Activated naive CD8-positive, alpha-beta T cell treated with anti-CD3 and anti-CD28 coated beads, Interleukin-2, amount 50 U/mL, for 16 hours (primary cell): ENCODE measurements at regions not wholly inside any gene's neighbourhood (a gene's known extent, or its start where the extent isn't known, plus 50 kb on each side); places are given as distances from the start of the nearest gene placed in this dataset.
"Not testable (repeated sequence)": the region's sequence is repeated elsewhere in the genome, so short reads cannot be mapped to it uniquely, and the experiment has no call there.

ENCODE experiments used
- DNase-seq: peaks from one replicate; pipeline ENCODE4 v3.0.0-alpha.2; 2020; ENCODE audit warnings: low read depth, low spot score

DNA sequence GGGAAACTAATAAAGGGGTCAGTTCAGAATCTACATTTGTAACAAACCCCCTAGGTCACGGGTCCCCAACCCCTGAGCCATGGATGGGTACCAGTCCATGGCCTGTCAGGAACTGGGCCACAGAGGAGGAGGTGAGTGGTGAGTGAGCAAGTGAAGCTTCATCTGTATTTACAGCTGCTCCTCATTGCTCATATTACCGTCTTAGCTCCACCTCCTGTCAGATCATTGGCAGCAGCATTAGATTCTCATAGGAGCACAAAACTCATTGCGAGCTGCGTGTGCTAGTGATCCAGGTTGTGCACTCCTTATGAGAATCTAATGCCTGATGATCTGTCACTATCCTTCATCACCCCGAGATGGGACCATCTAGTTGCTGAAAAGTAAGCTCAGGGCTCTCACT is 88.4 kb upstream of the MPP7 start:
- no peak for DNase-seq

DNA sequence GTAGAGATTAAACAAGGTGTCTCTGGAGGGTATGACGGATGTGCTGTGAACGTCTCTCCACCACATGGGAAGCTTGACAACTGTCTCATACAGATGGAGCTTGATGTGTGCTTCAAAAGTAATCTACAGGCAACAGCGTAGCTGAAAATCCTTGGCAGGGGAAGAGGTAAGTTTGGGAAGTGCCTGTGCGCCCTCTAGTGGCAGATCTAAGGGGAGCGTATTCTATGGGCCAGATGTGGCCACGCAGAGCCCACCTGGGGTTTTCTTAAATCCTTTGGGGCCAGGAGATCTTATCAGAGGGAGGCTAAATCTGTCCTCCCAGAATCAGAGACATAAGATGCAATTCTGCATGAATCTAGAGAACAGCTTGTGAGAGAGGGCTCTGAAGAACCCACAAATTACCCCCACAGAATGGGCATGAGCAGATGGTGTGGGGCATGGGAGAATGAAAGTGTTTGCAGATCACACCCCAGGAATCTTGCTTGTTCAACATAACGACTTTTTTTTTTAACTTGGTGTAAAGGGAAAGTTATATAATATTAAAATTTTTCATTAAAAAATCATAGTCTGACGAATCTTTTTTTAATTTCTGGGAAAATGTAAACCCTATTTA is 91.2 kb upstream of the MPP7 start:
- DNase-seq = peak; percentile 24

DNA sequence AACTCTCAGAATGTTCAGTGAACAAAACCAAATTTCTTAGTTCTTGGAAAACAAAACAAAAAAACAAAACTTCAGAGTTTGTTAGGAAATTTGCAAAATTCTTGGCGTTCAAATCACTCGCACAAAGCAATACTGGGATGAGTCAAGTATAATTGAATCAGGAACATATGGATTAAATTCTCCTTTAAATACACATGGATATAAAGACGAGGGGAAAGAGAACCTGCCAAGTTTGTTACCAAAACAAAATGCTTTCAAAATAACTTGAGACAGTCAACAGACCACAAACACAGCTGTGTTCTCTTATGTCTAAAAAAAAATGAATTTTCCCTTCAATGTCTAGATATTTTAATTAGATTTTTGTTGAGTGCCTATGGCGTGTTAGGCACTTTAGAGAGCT is 93.5 kb upstream of the MPP7 start:
- DNase-seq = no peak

DNA sequence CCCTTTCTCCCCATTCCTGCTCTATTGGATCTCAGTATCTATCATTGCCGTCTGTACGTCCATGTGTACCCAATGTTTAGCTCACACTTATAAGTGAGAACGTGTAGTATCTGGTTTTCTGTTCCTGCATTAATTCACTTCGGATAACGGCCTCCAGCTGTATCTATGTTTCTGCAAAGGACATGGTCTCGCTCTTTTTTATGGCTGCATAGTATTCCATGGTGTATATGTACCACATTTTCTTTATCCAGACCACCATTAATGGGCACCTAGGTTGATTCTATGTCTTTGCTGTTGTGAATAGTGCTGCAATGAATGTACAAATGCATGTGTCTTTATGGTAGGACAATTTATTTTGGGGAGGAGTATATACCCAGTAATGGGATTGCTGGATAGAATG is 94.4 kb upstream of the MPP7 start:
- DNase-seq = no peak

DNA sequence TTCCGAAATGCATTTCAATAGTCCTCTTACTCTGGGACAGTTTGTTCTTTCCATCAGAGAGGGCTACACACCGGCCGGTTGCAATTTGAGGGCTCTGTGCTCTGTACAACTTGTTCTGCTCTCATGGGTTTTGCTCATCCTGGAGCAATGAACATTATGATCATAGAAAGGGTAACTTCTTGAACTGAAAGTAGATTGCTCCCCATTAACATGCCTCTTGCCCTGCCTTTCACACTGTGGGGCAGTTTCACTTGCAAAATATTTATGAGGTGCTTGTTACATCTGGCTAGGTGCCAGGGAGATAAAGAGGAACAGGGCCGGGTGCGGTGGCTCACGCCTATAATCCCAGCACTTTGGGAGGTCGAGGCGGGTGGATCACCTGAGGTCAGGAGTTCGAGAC is 97.3 kb upstream of the MPP7 start:
- DNase-seq = no peak

DNA sequence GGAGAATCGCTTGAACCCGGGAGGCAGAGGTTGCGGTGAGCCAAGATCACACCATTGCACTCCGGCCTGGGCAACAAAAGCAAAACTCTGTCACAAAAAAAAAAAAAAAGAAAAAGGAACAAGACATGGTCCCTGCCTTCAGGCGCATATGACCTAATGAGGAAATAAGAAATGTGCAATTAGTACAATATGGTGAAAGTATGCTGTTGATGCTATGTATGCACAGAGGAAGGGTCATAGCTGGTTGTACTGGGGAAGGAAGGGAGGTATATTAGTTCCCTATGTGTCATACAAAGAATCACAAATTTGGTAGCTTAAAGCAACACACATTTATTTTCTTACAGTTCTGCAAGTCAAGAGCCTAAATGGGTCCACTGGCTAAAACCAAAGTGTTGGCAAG is 97.8 kb upstream of the MPP7 start:
- no peak for DNase-seq

DNA sequence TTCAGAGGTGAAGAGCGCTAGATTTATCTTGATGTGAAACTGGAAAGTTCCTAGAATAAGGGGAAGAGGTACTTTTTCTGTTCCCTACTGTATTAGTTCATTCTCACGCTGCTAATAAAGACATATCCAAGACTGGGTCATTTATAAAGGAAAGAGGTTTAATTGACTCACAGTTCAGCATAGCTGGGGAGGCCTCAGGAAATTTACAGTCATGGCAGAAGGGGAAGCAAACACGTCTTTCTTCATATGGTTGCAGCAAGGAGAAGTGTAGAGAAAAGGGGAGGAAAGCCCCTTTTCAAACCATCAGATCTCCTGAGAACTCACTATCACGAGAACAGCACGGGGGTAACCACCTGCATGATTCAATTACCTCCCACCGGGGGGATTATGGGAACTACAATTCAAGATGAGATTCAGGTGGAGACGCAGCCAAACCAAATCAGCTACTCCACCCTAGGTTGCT is 99.8 kb upstream of the MPP7 start:
- not testable (repeated sequence) for DNase-seq

DNA sequence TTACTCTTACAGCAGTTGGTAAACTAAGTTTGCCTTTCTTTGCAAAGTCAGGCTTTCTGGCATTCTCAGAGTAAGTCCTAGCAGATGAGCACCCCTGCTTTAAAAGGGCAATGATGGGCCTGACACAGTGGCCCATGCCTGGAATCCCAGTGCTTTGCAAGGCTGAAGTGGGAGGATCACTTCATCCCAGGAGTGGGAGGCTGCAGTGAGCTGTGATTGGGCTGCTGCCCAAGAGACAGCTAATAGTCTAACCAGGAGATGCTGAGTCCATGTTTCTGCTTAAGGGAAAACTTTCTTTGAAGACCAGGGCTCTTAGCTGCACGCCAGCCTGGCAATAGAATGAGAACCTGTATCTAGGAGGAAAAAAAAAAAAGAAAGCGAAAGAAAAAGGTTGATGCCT is 100.2 kb upstream of the MPP7 start:
- DNase-seq = no peak

DNA sequence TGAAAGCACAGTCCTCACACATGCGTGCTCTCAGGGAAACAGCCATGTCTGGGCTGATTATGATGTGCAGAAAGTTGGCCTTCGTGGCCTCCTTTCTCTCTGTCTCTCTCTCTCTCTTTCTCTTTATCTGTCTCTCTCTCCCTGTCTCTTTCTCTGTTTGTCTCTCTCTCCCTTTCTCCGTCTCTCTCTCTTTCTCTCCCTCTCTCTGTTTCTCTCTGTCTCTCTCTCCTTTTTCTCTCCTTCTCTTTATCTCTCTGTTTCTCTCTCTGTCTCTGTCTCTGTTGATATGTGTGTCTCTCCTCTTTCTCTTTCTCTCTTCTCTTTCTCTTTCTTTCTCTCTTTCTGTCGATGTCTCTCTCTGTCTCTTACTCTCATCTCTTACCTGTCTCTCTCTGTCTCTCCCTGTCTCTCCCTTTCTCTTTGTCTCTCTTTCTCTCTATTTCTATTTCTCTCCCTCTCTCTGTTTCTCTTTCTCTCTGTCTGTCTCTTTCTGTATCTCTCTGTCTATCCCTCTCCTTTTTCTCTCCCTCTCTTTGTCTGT is 105.4 kb upstream of the MPP7 start:
- DNase-seq = no peak

DNA sequence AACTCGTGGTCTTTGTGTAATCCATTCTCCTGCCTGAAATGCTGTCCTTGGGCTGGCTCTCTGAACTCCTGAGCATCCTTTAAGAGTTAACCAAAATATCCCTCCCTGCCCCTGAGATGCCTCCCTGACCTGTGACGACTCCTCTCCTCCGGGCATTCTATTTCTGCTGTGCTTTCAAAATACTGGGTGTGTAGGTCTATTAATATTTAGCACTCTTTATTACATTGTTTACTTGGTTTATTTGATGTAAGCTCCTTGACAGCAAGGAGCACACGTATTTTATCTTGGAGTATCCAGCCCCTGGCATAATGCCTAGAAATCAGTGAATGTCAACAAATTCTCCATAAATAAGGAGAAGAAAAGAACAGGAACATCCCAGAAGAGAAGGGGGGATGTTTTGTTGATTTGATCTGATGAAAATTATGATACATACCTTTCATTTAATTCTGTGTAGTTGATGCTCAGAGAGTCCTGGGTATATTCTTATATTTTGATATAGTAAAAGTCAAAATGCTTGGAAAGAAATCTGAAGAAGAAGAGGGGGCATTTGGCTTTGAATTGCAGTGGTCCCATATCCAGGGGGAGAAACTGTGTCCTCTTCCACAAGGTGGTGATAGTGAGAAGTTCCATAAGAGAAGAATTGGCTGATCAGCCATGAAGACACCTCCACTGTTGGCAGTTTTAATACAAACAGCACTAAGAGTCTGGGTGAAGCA is 107.7 kb upstream of the MPP7 start:
- DNase-seq = no peak

DNA sequence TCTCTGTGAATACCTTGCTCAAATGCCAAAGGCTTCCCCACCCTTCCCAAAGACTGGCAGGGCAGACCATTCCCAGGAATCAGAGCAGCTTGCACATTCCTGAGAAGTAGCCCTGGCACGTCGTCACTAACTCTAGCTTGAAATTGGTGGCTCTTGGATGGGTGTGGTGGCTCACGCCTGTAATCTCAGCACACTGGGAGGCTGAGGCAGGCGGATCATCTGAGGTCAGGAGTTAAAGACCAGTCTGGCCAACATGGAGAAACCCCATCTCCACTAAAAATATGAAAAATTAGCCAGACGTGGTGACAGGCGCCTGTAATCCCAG is 108.2 kb upstream of the MPP7 start:
- no peak for DNase-seq

DNA sequence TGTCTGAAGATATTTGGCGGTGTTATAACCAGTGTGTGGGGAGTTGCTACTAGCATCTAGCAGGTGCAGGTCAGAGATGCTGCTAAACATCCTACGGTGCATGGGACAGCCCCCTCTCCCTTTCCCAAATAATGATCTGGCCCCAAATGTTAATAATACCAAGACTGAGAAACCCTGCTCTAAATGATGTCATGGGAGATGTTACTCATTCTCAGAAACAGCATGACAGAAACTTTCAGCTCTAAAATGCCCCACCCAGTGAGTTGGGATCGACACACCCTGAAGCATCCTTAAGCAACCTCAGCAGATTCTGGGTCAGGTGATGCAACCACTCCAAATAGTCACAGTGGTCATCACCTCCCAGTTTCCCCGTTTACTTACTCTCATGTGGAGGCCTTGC is 108.8 kb upstream of the MPP7 start:
- no peak for DNase-seq

DNA sequence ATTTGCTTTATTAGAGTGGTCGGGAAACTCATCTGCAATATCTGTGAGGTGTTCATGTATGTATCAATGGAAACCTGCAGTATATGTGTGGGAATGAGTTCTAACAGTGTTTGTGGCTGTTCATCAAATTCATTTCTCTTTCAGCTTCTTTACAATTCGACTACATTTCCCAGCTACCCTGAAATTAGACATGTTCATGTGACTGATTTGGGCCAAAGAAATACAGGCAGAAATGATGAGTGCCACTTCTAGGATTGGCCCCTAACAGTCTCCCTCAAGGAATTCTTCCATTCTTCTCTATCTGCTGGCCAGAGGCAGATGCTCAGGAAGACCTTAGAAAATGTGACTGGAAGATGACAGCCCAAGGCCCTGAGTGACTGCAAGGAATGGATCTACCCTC is 114.8 kb upstream of the WAC start:
- DNase-seq = no peak

DNA sequence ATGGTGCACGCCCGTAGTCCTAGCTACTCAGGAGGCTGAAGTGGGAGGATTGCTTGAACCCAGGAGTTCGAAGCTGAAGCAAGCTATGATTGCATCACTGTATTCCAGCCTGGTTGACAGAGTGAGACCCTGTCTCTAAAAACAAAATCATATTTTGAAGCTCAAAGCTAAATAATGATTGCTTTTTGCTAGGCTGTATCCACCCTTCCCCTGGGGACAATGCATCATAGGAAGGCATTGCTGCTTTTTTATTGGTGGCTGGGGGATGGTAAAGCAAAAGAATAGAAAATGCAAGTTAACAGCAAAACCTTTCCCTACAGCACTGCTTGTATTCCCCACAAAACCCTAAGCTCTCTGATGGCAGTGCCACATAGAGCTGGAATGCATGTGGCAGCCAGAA is 107.5 kb upstream of the WAC start:
- DNase-seq = no peak

DNA sequence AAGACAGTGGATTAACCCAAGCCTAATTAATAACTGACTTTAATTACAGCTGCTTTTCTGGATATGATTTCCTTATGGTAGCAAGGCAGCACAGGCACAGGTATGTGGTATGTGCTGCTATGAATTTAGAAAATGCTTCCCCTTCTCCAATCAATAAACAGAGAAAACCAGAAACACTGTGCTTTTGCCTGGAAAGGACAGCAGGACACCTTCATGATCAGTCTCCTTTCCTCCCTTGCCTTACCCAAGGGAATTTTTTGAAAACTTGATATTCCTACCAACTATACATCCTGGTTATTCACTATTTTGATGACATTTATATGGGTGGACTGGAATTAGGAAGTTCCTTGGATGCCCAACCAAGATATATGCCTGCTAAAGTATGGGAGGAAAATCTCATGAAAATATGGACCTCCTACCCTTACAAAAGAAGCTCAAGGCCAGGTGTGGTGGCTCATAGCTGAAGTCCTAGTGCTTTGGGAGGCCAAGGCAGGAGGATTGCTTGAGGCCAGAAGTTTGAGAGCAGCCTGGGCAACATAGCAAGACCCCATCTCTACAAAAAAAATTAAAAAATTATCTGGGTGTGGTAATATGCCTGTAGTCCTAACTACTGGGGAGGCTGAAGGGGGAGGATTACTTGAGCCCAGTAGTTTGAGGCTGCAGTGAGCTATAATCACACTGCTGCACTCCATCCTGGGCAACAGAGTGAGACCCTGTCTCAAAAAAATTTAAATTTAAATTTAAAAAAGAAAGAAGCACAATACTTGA is 106.3 kb upstream of the WAC start:
- DNase-seq = no peak

DNA sequence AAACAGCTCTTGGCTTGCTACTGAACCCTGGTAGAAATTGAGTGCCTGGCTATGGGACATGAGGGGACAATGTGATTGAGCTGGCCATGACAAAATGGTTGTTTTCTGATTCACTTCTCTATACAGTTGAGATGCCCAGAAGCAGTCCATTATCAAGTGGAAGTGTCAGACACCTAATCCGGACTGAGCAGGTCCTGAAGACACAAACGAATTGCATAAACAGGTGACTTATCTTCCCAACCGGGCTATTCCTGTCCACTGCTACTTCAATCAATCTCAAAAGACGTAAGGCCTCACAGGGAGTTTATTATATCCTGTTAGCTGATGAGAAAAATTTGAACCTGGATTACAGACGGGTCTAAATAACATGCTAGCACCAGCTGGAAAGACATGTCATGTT is 105.5 kb upstream of the WAC start:
- DNase-seq = no peak

DNA sequence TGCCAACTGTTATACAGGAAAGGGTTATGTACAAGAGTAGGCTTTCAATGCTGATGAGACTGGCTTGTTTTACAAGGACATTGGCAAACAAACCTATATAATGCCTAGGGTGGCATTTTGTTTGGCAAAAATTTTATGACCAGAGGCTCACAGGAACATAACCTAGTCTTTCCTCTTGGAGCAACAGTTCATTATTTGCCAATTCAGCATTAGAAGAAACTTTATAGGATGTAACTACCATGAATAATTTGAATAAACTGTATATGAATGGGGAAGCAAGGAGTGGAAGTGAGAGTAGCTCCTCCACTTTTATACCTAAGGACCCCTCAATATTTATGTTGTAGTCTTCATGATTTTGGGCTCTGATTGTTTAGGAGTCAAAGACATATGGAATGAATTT is 103.9 kb upstream of the WAC start:
- DNase-seq = no peak

DNA sequence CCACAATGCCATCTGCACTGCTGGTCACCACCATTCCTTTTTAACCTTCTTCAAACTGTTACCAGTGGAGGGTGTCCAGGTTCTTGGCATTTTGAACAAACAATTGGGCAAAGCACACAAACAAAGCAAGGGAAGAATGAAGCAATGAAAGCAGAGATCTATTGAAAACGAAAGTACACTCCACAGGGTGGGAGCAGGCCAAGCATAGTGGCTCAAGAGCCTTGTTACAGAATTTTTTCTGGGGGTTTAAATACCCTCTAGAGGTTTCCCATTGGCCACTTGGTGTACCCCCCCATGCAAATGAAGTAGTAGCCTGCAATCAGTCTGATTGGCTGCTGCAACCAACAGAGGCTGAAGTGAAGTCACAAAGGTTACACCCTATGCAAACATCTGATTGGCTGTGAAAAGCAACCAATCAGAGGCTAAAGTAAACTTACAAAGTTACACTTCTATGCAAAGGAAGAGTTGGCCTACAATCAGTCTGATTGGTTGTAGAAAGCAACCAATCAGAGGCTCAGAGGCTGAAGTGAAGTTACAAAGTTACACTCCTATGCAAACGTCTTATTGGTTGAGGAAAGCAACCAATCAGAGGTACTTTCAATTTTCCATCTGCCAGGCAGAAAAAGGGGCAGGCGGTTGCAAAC is 103.2 kb upstream of the WAC start:
- DNase-seq = no peak

DNA sequence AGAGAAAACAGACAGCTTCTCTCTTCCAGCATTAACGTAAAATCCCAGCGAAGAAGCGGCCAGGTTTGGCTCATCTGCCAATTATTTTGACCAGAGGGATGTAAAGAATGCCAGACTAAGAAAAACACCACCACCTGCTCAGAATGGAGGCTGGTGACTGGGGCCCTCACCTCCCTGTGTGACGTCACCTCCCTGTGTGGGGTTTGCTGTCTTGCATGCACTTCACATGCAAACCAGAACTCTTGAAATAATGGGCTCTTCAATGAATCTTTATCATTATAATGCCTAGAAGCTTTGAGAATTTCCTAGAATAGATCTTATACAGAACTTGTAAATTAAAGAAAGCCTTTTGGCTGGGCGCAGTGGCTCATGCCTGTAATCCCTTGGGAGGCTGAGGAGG is 101.8 kb upstream of the WAC start:
- DNase-seq = no peak

DNA sequence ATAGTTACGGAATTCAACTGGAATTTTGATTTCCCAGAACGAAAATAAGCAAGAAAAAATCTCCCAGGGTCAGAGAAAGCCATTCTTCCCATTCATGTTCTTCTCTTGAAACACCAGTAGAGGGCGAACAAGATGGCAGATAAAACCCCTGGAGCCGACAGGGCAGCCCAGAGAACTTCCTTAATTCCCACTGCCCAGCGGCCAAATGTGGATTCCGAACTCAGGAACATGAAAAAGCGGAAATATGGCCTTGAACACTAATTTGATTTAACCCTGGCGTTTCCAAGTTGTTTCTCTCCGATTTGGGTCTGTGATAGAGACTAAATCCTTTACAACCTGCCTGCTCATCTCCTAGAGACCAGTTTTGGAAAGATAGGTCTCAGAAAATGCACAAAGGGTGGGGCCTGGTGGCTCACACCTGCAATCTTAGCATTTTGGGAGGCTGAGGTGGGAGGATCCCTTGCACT is 100.7 kb upstream of the WAC start:
- DNase-seq = no peak

DNA sequence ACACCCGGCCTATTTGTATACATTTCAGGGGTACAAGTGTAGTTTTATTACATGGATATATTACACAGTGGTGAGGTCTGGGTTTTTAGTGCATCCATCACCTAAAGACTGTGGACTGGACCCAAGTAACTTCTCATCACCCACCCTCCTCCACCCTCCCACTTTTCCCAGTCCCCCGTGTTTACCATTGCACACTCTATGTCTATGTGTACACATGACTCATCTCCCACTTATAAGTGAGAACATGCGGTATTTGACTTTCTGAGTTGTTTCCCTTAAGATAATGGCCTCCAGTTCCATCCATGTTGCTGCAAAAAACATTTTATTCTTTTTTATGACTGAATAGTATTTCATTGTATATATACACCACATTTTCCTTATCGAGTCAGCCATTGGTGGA is 98.9 kb upstream of the WAC start:
- DNase-seq = no peak

DNA sequence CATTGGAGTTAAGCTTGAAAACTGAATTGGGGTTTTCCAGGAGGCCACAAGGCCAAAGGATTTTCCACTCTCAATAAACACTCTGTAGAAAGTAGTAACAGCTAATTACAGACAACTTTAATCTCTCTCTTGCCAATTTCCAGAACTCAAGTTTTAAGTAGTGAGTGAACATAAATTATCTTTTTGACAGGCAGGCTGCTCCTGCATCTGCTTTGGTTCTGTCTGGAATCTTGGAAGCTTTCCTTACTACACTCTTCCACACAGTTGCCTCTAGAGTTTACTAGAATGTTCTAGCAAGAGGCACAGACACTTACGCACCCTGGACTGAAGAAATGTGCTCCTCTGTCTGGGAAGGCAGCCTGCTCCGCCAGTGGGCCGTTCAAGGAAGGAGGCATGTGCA is 90.5 kb upstream of the WAC start:
- no peak for DNase-seq
